GM12878 (cell line): ENCODE measurements at regions not wholly inside any gene's neighbourhood (a gene's known extent, or its start where the extent isn't known, plus 50 kb on each side); places are given as distances from the start of the nearest gene placed in this dataset.

Source experiments
- ATAC-seq: fragments of 200-7000 bp; cut with Tn5 transposase; 3 replicates; pipeline ENCODE4 v1.9.1; 2020; ENCODE audit warnings: mild to moderate bottlenecking, moderate library complexity
- BruUV-seq: library from RNA; stranded (reverse); fragments of 400-500 nt; replicated peaks from 2 replicates; lab custom pipeline; 2021; lab: Mats Ljungman, UMichigan
- CTCF ChIA-PET: fragments of 300-600 bp; sonication (Branson Sonifier 250); formaldehyde crosslinking; extraction: SDS; loops from one replicate; lab custom pipeline; 2021; ENCODE audit warnings: inconsistent platforms; lab: Yijun Ruan, JAX
- POLR2A ChIA-PET: fragments of 350-600 bp; formaldehyde crosslinking; extraction: SDS; loops from one replicate; lab custom pipeline; 2021; ENCODE audit warnings: inconsistent platforms; lab: Charles Lee
- RAD21 ChIA-PET: fragments of 300-600 bp; sonication (Branson Sonifier 250); formaldehyde crosslinking; loops from one replicate; lab custom pipeline; 2023; ENCODE audit warnings: antibody characterized with exemption; ENCODE audit not compliant: unreplicated experiment; lab: Charles Lee
- SMC1A ChIA-PET: fragments of 300-600 bp; sonication (Branson Sonifier 250); formaldehyde crosslinking; loops from one replicate; lab custom pipeline; 2023; ENCODE audit not compliant: unreplicated experiment, uncharacterized antibody; lab: Charles Lee
- DNase-seq: peaks from one replicate; pipeline ENCODE4 v3.0.0-alpha.2; 2011; ENCODE audit warnings: low read depth, low spot score
- FAIRE-seq: peaks from 3 replicates; lab custom pipeline; 2011; peaks lifted over from hg19 to GRCh38; lab: Jason Lieb, UNC
- H2AFZ ChIP-seq: 2 replicates; pipeline ENCODE4 v1.6.0; 2011; ENCODE audit warnings: low read depth, low read length, control low read depth; ENCODE audit not compliant: control insufficient read depth
- H3K27ac ChIP-seq: 2 replicates; pipeline ENCODE4 v1.5.1; 2011; ENCODE audit warnings: control low read depth; ENCODE audit not compliant: control insufficient read depth, insufficient read depth
- H3K27me3 ChIP-seq, 2 experiments: replicated peaks in 1 of 2; 2 replicates each; pipeline versions ENCODE4 v1.6.0 to v1.6.1; 2011; ENCODE audit warnings: low read length in 1 of 2; ENCODE audit not compliant: control insufficient read depth in 2 of 2, insufficient read depth in 2 of 2
- H3K36me3 ChIP-seq, 2 experiments: 2 replicates each; pipeline ENCODE4 v1.5.1; 2011; ENCODE audit warnings: low read length in 1 of 2; ENCODE audit not compliant: control insufficient read depth in 2 of 2, insufficient read depth in 2 of 2
- H3K4me1 ChIP-seq: 2 replicates; pipeline ENCODE4 v1.6.1; 2011; ENCODE audit warnings: mild to moderate bottlenecking, low read length, moderate library complexity, mixed read lengths; ENCODE audit not compliant: control insufficient read depth, insufficient read depth
- H3K4me2 ChIP-seq: 2 replicates; pipeline ENCODE4 v1.6.0; 2011; ENCODE audit warnings: control low read depth; ENCODE audit not compliant: control insufficient read depth, insufficient read depth
- H3K4me3 ChIP-seq: fragments of 200-600 bp; sonication (generic); 2 replicates; pipeline ENCODE4 v1.5.1; 2016
- H3K79me2 ChIP-seq: 2 replicates; pipeline ENCODE4 v1.6.0; 2011; ENCODE audit warnings: low read length; ENCODE audit not compliant: control insufficient read depth, insufficient read depth
- H3K9ac ChIP-seq: 2 replicates; pipeline ENCODE4 v1.8.0; 2011; ENCODE audit warnings: low read length, control low read depth, mixed read lengths; ENCODE audit not compliant: control insufficient read depth, insufficient read depth
- H3K9me3 ChIP-seq: replicated peaks from 3 replicates; pipeline ENCODE4 v1.5.1; 2011; ENCODE audit warnings: mild to moderate bottlenecking, low read length; ENCODE audit not compliant: control insufficient read depth, insufficient read depth
- H4K20me1 ChIP-seq: 2 replicates; pipeline ENCODE4 v1.6.0; 2011; ENCODE audit not compliant: control insufficient read depth, insufficient read depth
- BACH1 ChIP-seq: fragments of 450-650 bp; IDR thresholded peaks from 2 replicates; pipeline ENCODE4 v1.6.1; 2017; ENCODE audit warnings: mild to moderate bottlenecking, borderline replicate concordance
- ELK1 ChIP-seq: IDR thresholded peaks from 2 replicates; pipeline ENCODE4 v1.6.1; 2012; ENCODE audit warnings: low read depth, low read length, improper control_type of control experiment
- EZH2 ChIP-seq: IDR thresholded peaks from 2 replicates; pipeline ENCODE4 v1.6.1; 2012; ENCODE audit warnings: low read depth, mild to moderate bottlenecking, control low read depth, inconsistent platforms, low read length, borderline replicate concordance; ENCODE audit not compliant: control insufficient read depth
- FOXM1 ChIP-seq: IDR thresholded peaks from 2 replicates; pipeline ENCODE4 v1.6.1; 2012; ENCODE audit warnings: low read depth, mild to moderate bottlenecking, inconsistent platforms, low read length, moderate library complexity
- NR2C1 ChIP-seq: fragments of 450-650 bp; IDR thresholded peaks from 2 replicates; pipeline ENCODE4 v1.6.1; 2017; ENCODE audit warnings: antibody characterized with exemption, mild to moderate bottlenecking, moderate library complexity
- SRF ChIP-seq, 2 experiments: IDR thresholded peaks; 2 replicates each; pipeline ENCODE4 v1.6.1; 2011; ENCODE audit warnings: low read depth in 2 of 2, low read length in 2 of 2, mild to moderate bottlenecking in 1 of 2, moderate library complexity in 1 of 2
- WGBS: methylation state at CpG from one replicate; pipeline ENCODE4 v1.1.6; 2016; ENCODE audit warnings: low lambda C conversion rate; ENCODE audit not compliant: insufficient replicate concordance, insufficient coverage; ENCODE audit errors: missing lambda C conversion rate; 5-methylcytosine and 5-hydroxymethylcytosine counted together
- in situ Hi-C: fragments of 300-500 bp; cut with MboI; formaldehyde crosslinking; loops from 9 replicates; pipeline ENCODE4 v1.14.3; 2018; ENCODE audit warnings: mixed read lengths
- intact Hi-C: fragments of 100-400 bp; cut with micrococcal nuclease; formaldehyde crosslinking; loops from one replicate; pipeline ENCODE4 v1.14.2; 2022; ENCODE audit not compliant: unreplicated experiment

- 94% methylated on average over 3 of the region's 3 CpGs for WGBS
- intact Hi-C loops: no loop called here
- no peaks in the 10 kb centered on the region for H3K79me2 ChIP-seq
- no peak overlapping the region for H3K27ac ChIP-seq
- CTCF ChIA-PET: interaction anchor here (1.3 kb wide), 1 partner anchor 154 kb away, joined by 5 read pairs; no protein-coding TSS in a partner anchor
- ATAC-seq (no peak), DNase-seq (no peak), FAIRE-seq (no peak)
- no TSS peak for BruUV-seq
- no peaks in the 10 kb centered on the region; the same call in 1 of the 2 replicates for H3K4me1 ChIP-seq
- H3K4me3 ChIP-seq: no peak overlapping the region
- H3K4me2 ChIP-seq: no peak overlapping the region
- SMC1A ChIA-PET: interaction anchor here (0.7 to 1.4 kb wide), 3 partner anchors 12 to 150 kb away, joined by 3 to 5 read pairs (median 4); no protein-coding TSS in a partner anchor
- no peak overlapping the region for H3K9ac ChIP-seq
- no peaks in the 10 kb centered on the region for H4K20me1 ChIP-seq
- H3K36me3 ChIP-seq: no peaks in the 10 kb centered on the region
- POLR2A ChIA-PET: interaction anchor here (0.6 to 1.1 kb wide), 2 partner anchors 14 to 1832 kb away, joined by 3 read pairs; no protein-coding TSS in a partner anchor
- RAD21 ChIA-PET: no interaction called here
- peaks cover 6% of the 10 kb centered on the region for H3K9me3 ChIP-seq
- TF ChIP-seq NR2C1 (no peak), BACH1 (no peak), FOXM1 (no peak), EZH2 (no peak), SRF (IDR thresholded peaks at IDR 0.05; ENCODE audit: low read depth in 2 of 2, low read length in 2 of 2) (peak in 1 of 2 experiments; percentile 77; a peak in 1 of 4 replicates), ELK1 (no peak)
- no peaks in the 10 kb centered on the region for H3K27me3 ChIP-seq
- H2AFZ ChIP-seq: no peak overlapping the region
- in situ Hi-C loops: no loop called here
These were observed 100.7 kb downstream of the VCPKMT start for GRCh38 chr14:50015716-50016115.
